HG03066 (cell line): ENCODE measurements at regions not wholly inside any gene's neighbourhood (a gene's known extent, or its start where the extent isn't known, plus 50 kb on each side); places are given as distances from the start of the nearest gene placed in this dataset.

Experiments used
- ATAC-seq: cut with Tn5 transposase; IDR thresholded peaks from one replicate; pipeline ENCODE4 v1.9.1; 2021; ENCODE audit warnings: low read depth; ENCODE audit not compliant: unreplicated experiment

- ATAC-seq: no peak
Observed at GRCh38 chr4:125677665-125678307, 363.0 kb downstream of the FAT4 start.

- no peak for ATAC-seq
Observed at GRCh38 chr4:125679989-125680388, 365.2 kb downstream of the FAT4 start.

GRCh38 chr4:125681240-125681639 is 366.5 kb downstream of the FAT4 start:
- no peak for ATAC-seq

- ATAC-seq: no peak
Observed at GRCh38 chr4:125682730-125683129, 368.0 kb downstream of the FAT4 start.

- no peak for ATAC-seq
Observed at GRCh38 chr4:125688841-125689240, 374.1 kb downstream of the FAT4 start.

GRCh38 chr4:125689805-125690204 is 375.1 kb downstream of the FAT4 start:
- ATAC-seq: no peak

- no peak for ATAC-seq
Observed at GRCh38 chr4:125693228-125693627, 378.5 kb downstream of the FAT4 start.

- ATAC-seq: no peak
Observed at GRCh38 chr4:125702406-125702805, 387.7 kb downstream of the FAT4 start.

- no peak for ATAC-seq
Observed at GRCh38 chr4:125703443-125703842, 388.7 kb downstream of the FAT4 start.

- no peak for ATAC-seq
Observed at GRCh38 chr4:125704726-125705125, 390.0 kb downstream of the FAT4 start.

GRCh38 chr4:125705681-125706080 is 390.9 kb downstream of the FAT4 start:
- ATAC-seq: no peak

- no peak for ATAC-seq
Observed at GRCh38 chr4:125707397-125707796, 392.6 kb downstream of the FAT4 start.

GRCh38 chr4:125710766-125711165 is 396.0 kb downstream of the FAT4 start:
- no peak for ATAC-seq

- ATAC-seq: no peak
Observed at GRCh38 chr4:125714049-125714448, 399.3 kb downstream of the FAT4 start.

GRCh38 chr4:125714845-125715244 is 400.1 kb downstream of the FAT4 start:
- no peak for ATAC-seq

- no peak for ATAC-seq
Observed at GRCh38 chr4:125719987-125720386, 405.2 kb downstream of the FAT4 start.

GRCh38 chr4:125722009-125722408 is 407.3 kb downstream of the FAT4 start:
- ATAC-seq: no peak

GRCh38 chr4:125725957-125726525 is 411.3 kb downstream of the FAT4 start:
- no peak for ATAC-seq

- no peak for ATAC-seq
Observed at GRCh38 chr4:125727931-125728330, 413.2 kb downstream of the FAT4 start.

GRCh38 chr4:125728568-125728967 is 413.8 kb downstream of the FAT4 start:
- ATAC-seq: no peak

- ATAC-seq: no peak
Observed at GRCh38 chr4:125729171-125729570, 414.4 kb downstream of the FAT4 start.

- no peak for ATAC-seq
Observed at GRCh38 chr4:125732632-125733031, 417.9 kb downstream of the FAT4 start.

GRCh38 chr4:125734504-125734903 is 419.7 kb downstream of the FAT4 start:
- ATAC-seq: no peak
